CD4-positive, CD25-positive, alpha-beta regulatory T cell (primary cell): ENCODE measurements at regions not wholly inside any gene's neighbourhood (a gene's known extent, or its start where the extent isn't known, plus 50 kb on each side); places are given as distances from the start of the nearest gene placed in this dataset.

ENCODE experiments used
- ATAC-seq, 2 donors: fragments of 150-1000 bp; cut with Tn5 transposase; one replicate each; pipeline ENCODE4 v1.10.0; 2021; ENCODE audit warnings: low read depth in 2 of 2, moderate number of reproducible peaks in 2 of 2, moderate library complexity in 1 of 2
- DNase-seq, 3 donors: peaks; one replicate each; pipeline versions ENCODE4 v3.0.0 to v3.0.0-alpha.2; 2012 to 2022; ENCODE audit warnings: mixed read lengths in 1 of 3
- H3K27ac ChIP-seq: one replicate; pipeline ENCODE4 v1.7.0; 2013; ENCODE audit warnings: mild to moderate bottlenecking, low read length; ENCODE audit not compliant: insufficient read depth, poor library complexity, severe bottlenecking
- H3K27me3 ChIP-seq: one replicate; pipeline ENCODE4 v1.7.0; 2013; ENCODE audit warnings: low read length; ENCODE audit not compliant: control insufficient read depth, insufficient read depth
- H3K36me3 ChIP-seq: one replicate; pipeline ENCODE4 v1.7.0; 2013; ENCODE audit warnings: mild to moderate bottlenecking, low read length, moderate library complexity; ENCODE audit not compliant: control insufficient read depth, insufficient read depth
- H3K4me1 ChIP-seq: 2 replicates; pipeline ENCODE4 v1.7.0; 2013; ENCODE audit warnings: mild to moderate bottlenecking, low read length; ENCODE audit not compliant: insufficient read depth, control insufficient read depth, poor library complexity, severe bottlenecking
- H3K4me3 ChIP-seq: one replicate; pipeline ENCODE4 v1.7.0; 2013; ENCODE audit warnings: low read depth, mild to moderate bottlenecking, low read length, moderate library complexity
- H3K9me3 ChIP-seq, 2 experiments: 1 replicate in 1 of 2; 2 replicates in 1 of 2; pipeline ENCODE4 v1.7.0; 2013; ENCODE audit warnings: low read length in 2 of 2, mild to moderate bottlenecking in 1 of 2, moderate library complexity in 1 of 2; ENCODE audit not compliant: control insufficient read depth in 2 of 2
- H3K27ac Mint-ChIP-seq, 3 donors: one replicate each; pipeline ENCODE4 v1.8.0; 2020 to 2022; ENCODE audit warnings: mild to moderate bottlenecking in 3 of 3, mixed read lengths in 3 of 3, moderate library complexity in 2 of 3
- H3K27me3 Mint-ChIP-seq: one replicate; pipeline ENCODE4 v1.8.0; 2022; ENCODE audit warnings: mild to moderate bottlenecking, mixed read lengths
- H3K36me3 Mint-ChIP-seq: one replicate; pipeline ENCODE4 v1.8.0; 2020; ENCODE audit warnings: mixed read lengths
- H3K4me1 Mint-ChIP-seq, 4 donors: one replicate each; pipeline ENCODE4 v1.8.0; 2020 to 2022; ENCODE audit warnings: mixed read lengths in 4 of 4, mild to moderate bottlenecking in 1 of 4
- H3K4me3 Mint-ChIP-seq, 4 donors: one replicate each; pipeline ENCODE4 v1.8.0; 2020 to 2022; ENCODE audit warnings: mild to moderate bottlenecking in 4 of 4, mixed read lengths in 4 of 4, moderate library complexity in 3 of 4
- H3K9me3 Mint-ChIP-seq, 7 donors: one replicate each; pipeline ENCODE4 v1.8.0; 2020 to 2022; ENCODE audit warnings: mixed read lengths in 7 of 7, mild to moderate bottlenecking in 3 of 7, moderate library complexity in 2 of 7

GRCh38 chr5:106489004-106489403 lies 1181.7 kb downstream of the EFNA5 start:
- ATAC-seq (no peak), DNase-seq (no peak)
- H3K4me1 ChIP-seq, result no peaks in the 10 kb centered on the region
- no peak overlapping the region for H3K4me3 Mint-ChIP-seq
- no peaks in the 10 kb centered on the region for H3K36me3 Mint-ChIP-seq
- H3K27ac Mint-ChIP-seq, result no peak overlapping the region
- H3K27me3 Mint-ChIP-seq, result no peaks in the 10 kb centered on the region
- H3K27me3 ChIP-seq, result no peaks in the 10 kb centered on the region
- peaks cover 0 to 16% (median 2%) of the 10 kb centered on the region in 7 donors for H3K9me3 Mint-ChIP-seq
- no peaks in the 10 kb centered on the region for H3K9me3 ChIP-seq
- no peaks in the 10 kb centered on the region for H3K36me3 ChIP-seq
- no peak overlapping the region for H3K4me3 ChIP-seq
- H3K27ac ChIP-seq, result no peak overlapping the region
- no peaks in the 10 kb centered on the region for H3K4me1 Mint-ChIP-seq

GRCh38 chr5:106488407-106488806 lies 1182.3 kb downstream of the EFNA5 start:
- ATAC-seq (no peak), DNase-seq (no peak)
- Mint-ChIP-seq H3K36me3 (no peaks in the 10 kb centered on the region), H3K27me3 (no peaks in the 10 kb centered on the region), H3K4me1 (no peaks in the 10 kb centered on the region), H3K27ac (no peak overlapping the region), H3K9me3 (peaks cover 2 to 16% (median 2%) of the 10 kb centered on the region in 7 donors), H3K4me3 (no peak overlapping the region)
- no peaks in the 10 kb centered on the region for H3K27me3 ChIP-seq
- no peaks in the 10 kb centered on the region for H3K9me3 ChIP-seq
- H3K36me3 ChIP-seq, result no peaks in the 10 kb centered on the region
- no peaks in the 10 kb centered on the region for H3K4me1 ChIP-seq
- no peak overlapping the region for H3K4me3 ChIP-seq
- H3K27ac ChIP-seq, result no peak overlapping the region

GRCh38 chr5:106481374-106481773 lies 1189.4 kb downstream of the EFNA5 start:
- H3K4me1 Mint-ChIP-seq, result no peaks in the 10 kb centered on the region
- peaks cover 0 to 19% (median 3%) of the 10 kb centered on the region in 7 donors for H3K9me3 Mint-ChIP-seq
- no peaks in the 10 kb centered on the region for H3K27me3 ChIP-seq
- H3K27ac ChIP-seq, result no peak overlapping the region
- H3K27ac Mint-ChIP-seq, result no peak overlapping the region
- H3K4me3 Mint-ChIP-seq, result no peak overlapping the region
- no peak for DNase-seq
- H3K27me3 Mint-ChIP-seq, result no peaks in the 10 kb centered on the region
- H3K4me3 ChIP-seq, result no peak overlapping the region
- H3K9me3 ChIP-seq, result no peaks in the 10 kb centered on the region
- H3K36me3 ChIP-seq, result no peaks in the 10 kb centered on the region
- H3K36me3 Mint-ChIP-seq, result no peaks in the 10 kb centered on the region
- H3K4me1 ChIP-seq, result no peaks in the 10 kb centered on the region
- ATAC-seq, result no peak

GRCh38 chr5:106476630-106477029 lies 1194.1 kb downstream of the EFNA5 start:
- Histone ChIP-seq H3K27me3 (no peaks in the 10 kb centered on the region), H3K36me3 (no peaks in the 10 kb centered on the region), H3K27ac (no peak overlapping the region), H3K4me3 (no peak overlapping the region), H3K4me1 (no peaks in the 10 kb centered on the region), H3K9me3 (no peaks in the 10 kb centered on the region)
- H3K36me3 Mint-ChIP-seq, result no peaks in the 10 kb centered on the region
- no peak overlapping the region for H3K4me3 Mint-ChIP-seq
- ATAC-seq (no peak), DNase-seq (no peak)
- peaks cover 0 to 11% (median 2%) of the 10 kb centered on the region in 7 donors for H3K9me3 Mint-ChIP-seq
- no peaks in the 10 kb centered on the region for H3K4me1 Mint-ChIP-seq
- H3K27me3 Mint-ChIP-seq, result no peaks in the 10 kb centered on the region
- no peak overlapping the region for H3K27ac Mint-ChIP-seq

GRCh38 chr5:106474066-106474465 lies 1196.7 kb downstream of the EFNA5 start:
- no peaks in the 10 kb centered on the region for H3K4me1 Mint-ChIP-seq
- Histone ChIP-seq H3K36me3 (no peaks in the 10 kb centered on the region), H3K27me3 (no peaks in the 10 kb centered on the region), H3K4me1 (no peaks in the 10 kb centered on the region), H3K27ac (no peak overlapping the region), H3K9me3 (no peaks in the 10 kb centered on the region), H3K4me3 (no peak overlapping the region)
- no peak overlapping the region for H3K27ac Mint-ChIP-seq
- no peak for ATAC-seq
- H3K4me3 Mint-ChIP-seq, result no peak overlapping the region
- H3K36me3 Mint-ChIP-seq, result no peaks in the 10 kb centered on the region
- no peak for DNase-seq
- H3K27me3 Mint-ChIP-seq, result no peaks in the 10 kb centered on the region
- H3K9me3 Mint-ChIP-seq, result peaks cover 1 to 16% (median 5%) of the 10 kb centered on the region in 7 donors

GRCh38 chr5:106459541-106459940 lies 1211.2 kb downstream of the EFNA5 start:
- Mint-ChIP-seq H3K27me3 (no peaks in the 10 kb centered on the region), H3K4me1 (no peaks in the 10 kb centered on the region), H3K4me3 (no peak overlapping the region), H3K9me3 (peaks cover 0 to 19% (median 2%) of the 10 kb centered on the region in 7 donors), H3K27ac (no peak overlapping the region), H3K36me3 (no peaks in the 10 kb centered on the region)
- no peaks in the 10 kb centered on the region for H3K36me3 ChIP-seq
- H3K27ac ChIP-seq, result no peak overlapping the region
- ATAC-seq (no peak), DNase-seq (no peak)
- no peaks in the 10 kb centered on the region for H3K4me1 ChIP-seq
- no peaks in the 10 kb centered on the region for H3K27me3 ChIP-seq
- peaks cover 0 to 4% of the 10 kb centered on the region in 2 experiments for H3K9me3 ChIP-seq
- no peak overlapping the region for H3K4me3 ChIP-seq

GRCh38 chr5:106454651-106455415 lies 1215.9 kb downstream of the EFNA5 start:
- Histone ChIP-seq H3K27me3 (no peaks in the 10 kb centered on the region), H3K4me1 (no peaks in the 10 kb centered on the region), H3K9me3 (peaks cover 0 to 4% of the 10 kb centered on the region in 2 experiments), H3K36me3 (no peaks in the 10 kb centered on the region), H3K4me3 (no peak overlapping the region), H3K27ac (no peak overlapping the region)
- H3K27me3 Mint-ChIP-seq, result no peaks in the 10 kb centered on the region
- DNase-seq, result no peak
- H3K9me3 Mint-ChIP-seq, result peaks cover 0 to 28% (median 4%) of the 10 kb centered on the region in 7 donors
- no peak overlapping the region for H3K27ac Mint-ChIP-seq
- no peak overlapping the region for H3K4me3 Mint-ChIP-seq
- no peaks in the 10 kb centered on the region for H3K4me1 Mint-ChIP-seq
- ATAC-seq, result no peak
- no peaks in the 10 kb centered on the region for H3K36me3 Mint-ChIP-seq

GRCh38 chr5:106454050-106454449 lies 1216.7 kb downstream of the EFNA5 start:
- Histone ChIP-seq H3K36me3 (no peaks in the 10 kb centered on the region), H3K27me3 (no peaks in the 10 kb centered on the region), H3K4me3 (no peak overlapping the region), H3K9me3 (peaks cover 0 to 4% of the 10 kb centered on the region in 2 experiments), H3K27ac (no peak overlapping the region), H3K4me1 (no peaks in the 10 kb centered on the region)
- H3K4me3 Mint-ChIP-seq, result no peak overlapping the region
- ATAC-seq (no peak), DNase-seq (no peak)
- H3K9me3 Mint-ChIP-seq, result peaks cover 0 to 24% (median 4%) of the 10 kb centered on the region in 7 donors
- H3K4me1 Mint-ChIP-seq, result no peaks in the 10 kb centered on the region
- H3K27me3 Mint-ChIP-seq, result no peaks in the 10 kb centered on the region
- H3K27ac Mint-ChIP-seq, result no peak overlapping the region
- no peaks in the 10 kb centered on the region for H3K36me3 Mint-ChIP-seq
